GM12891 (cell line): ENCODE measurements at regions not wholly inside any gene's neighbourhood (a gene's known extent, or its start where the extent isn't known, plus 50 kb on each side); places are given as distances from the start of the nearest gene placed in this dataset.

Experiments used
- POLR2A ChIP-seq: IDR thresholded peaks from 2 replicates; pipeline ENCODE4 v1.6.1; 2011; ENCODE audit warnings: low read depth, low read length, control low read depth
- POLR2AphosphoS5 ChIP-seq: IDR thresholded peaks from 2 replicates; pipeline ENCODE4 v1.6.1; 2011; ENCODE audit warnings: low read depth, low read length, control low read depth
- POU2F2 ChIP-seq: IDR thresholded peaks from 2 replicates; pipeline ENCODE4 v1.6.1; 2011; ENCODE audit warnings: low read depth, mild to moderate bottlenecking, control low read depth, low read length, moderate library complexity
- TAF1 ChIP-seq: IDR thresholded peaks from 2 replicates; pipeline ENCODE4 v1.6.1; 2011; ENCODE audit warnings: low read depth, low read length, control low read depth

DNA sequence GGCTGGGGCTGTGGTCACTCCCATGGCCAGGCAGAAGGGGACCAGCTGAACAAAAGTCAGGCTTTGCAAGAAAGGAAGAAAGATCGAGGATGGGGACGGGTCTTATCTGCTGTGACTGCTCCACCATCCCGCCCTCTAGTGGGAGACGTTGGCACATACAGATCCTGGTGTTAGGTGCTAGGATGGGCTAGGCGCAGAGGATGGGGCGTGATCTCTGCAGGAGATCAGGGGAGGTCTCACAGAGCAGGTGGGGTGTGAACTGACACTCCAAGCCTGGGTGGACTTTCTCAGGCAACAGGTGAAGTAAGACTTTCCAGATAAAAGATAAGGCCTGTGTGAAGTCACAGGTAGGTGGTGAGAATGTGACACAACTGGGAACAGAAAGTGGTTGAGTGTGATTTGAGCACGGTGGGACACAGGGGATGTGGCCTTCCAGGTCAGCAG lies 141.9 kb upstream of the SMAD3 start:
- TF ChIP-seq TAF1, result no peak
- TF ChIP-seq POLR2A, result no peak
- no peak for TF ChIP-seq POLR2AphosphoS5
- no peak for TF ChIP-seq POU2F2
